GM18951 (cell line): ENCODE measurements at regions not wholly inside any gene's neighbourhood (a gene's known extent, or its start where the extent isn't known, plus 50 kb on each side); places are given as distances from the start of the nearest gene placed in this dataset.

Experiments used
- POLR2A ChIP-seq: IDR thresholded peaks from 4 replicates; pipeline ENCODE4 v1.6.1; 2011; ENCODE audit warnings: mild to moderate bottlenecking; ENCODE audit not compliant: insufficient read length, insufficient read depth; ENCODE audit errors: extremely low read depth
- in situ Hi-C: fragments of 300-500 bp; cut with MboI; formaldehyde crosslinking; loops from one replicate; pipeline ENCODE4 v1.12.0; 2022; ENCODE audit warnings: low sequenced_read_pairs, mixed read lengths, inconsistent platforms; ENCODE audit not compliant: unreplicated experiment

- TF ChIP-seq POLR2A, result no peak
- in situ Hi-C loops, result loop anchor here (25.0 kb wide), 1 partner anchor 309 kb away; no protein-coding TSS in a partner anchor
Observed at GRCh38 chr2:172153156-172153555, 50.5 kb upstream of the DLX2 start.

DNA sequence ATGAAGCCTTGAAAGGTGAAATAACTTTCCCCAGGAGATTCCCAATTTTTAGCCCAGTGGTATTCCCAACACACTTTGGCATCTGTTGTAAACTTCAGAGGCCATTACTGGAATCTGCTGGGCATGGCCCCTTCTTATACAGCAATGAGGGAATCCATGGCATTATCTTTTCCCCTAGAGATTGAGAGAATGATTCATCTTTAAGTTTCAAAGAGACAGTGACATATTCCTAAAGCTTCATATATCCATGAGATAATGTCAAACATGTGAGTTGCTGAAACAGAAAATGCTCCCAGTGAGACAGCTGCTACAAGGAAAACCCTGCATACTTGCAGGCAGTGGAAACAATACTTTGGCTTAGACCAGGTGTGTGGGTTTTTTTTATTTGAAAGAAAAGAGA, 51.1 kb upstream of the DLX2 start:
- in situ Hi-C loops, result loop anchor here (25.0 kb wide), 1 partner anchor 309 kb away; no protein-coding TSS in a partner anchor
- TF ChIP-seq POLR2A, result no peak

DNA sequence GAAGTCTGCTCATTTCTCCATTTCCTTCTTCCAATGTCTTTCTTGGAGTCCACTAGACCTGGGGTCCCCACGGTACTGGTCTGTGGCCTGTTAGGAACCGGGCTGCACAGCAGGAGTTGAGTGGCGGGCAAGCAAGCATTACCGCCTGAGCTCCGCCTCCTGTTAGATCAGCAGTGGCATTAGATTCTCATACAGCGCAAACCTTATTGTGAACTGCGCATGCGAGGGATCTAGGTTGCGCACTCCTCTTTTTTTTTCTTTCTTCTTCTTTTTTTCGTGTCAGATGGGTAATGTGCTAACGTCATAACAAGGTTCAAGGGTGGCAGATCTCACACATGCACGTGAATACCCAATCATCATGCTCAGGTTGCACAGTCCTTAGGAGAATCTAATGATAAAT, 53.1 kb upstream of the DLX2 start:
- TF ChIP-seq POLR2A, result no peak
- in situ Hi-C loops, result loop anchor here (25.0 kb wide), 1 partner anchor 307 kb away; no protein-coding TSS in a partner anchor

DNA sequence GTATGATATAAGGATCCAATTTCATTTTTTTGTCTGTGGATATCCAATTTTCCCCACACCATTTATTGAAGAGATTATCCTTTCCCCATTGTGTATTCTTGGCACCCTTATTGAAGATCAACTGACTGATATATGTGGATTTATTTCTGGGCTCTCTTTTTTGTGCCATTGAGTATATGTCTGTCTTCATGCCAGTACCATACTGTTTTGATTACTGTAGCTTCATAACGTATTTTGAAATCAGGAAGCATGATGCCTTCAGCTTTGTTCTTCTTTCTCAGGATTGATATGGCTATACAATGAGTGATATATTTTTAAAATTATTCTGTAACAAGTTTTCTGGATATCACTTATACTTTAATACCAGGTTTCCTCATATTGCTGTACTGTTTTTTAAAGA, 58.1 kb upstream of the DLX2 start:
- TF ChIP-seq POLR2A, result no peak
- in situ Hi-C loops, result loop anchor here (25.0 kb wide), 1 partner anchor 301 kb away; no protein-coding TSS in a partner anchor

DNA sequence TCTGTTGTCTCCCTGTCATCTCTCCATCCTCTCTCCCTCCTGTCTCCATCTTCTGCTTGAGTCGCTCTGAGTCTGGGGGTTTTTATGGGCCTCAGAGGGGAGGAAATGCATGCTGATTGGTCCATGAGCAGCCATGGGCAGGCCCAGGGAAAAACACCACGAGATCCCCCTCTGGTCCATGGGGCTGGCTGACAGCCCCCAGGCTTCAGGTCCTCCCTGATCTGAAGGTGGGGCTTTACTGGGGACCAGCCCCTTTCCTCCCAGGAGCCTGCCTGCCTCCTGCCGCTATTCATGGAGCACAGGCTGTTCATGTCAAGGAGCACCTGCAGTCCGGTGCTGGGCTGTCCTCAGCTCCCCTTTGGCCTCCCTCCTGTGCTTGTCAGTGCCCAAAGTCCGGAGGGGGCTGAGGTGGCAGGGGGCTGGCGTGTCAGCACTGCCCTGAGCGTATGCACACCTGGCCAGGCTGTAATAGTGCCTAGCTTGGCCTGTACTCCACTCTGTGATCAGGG, 59.6 kb upstream of the DLX2 start:
- in situ Hi-C loops, result loop anchor here (25.0 kb wide), 1 partner anchor 300 kb away; no protein-coding TSS in a partner anchor
- TF ChIP-seq POLR2A, result no peak

DNA sequence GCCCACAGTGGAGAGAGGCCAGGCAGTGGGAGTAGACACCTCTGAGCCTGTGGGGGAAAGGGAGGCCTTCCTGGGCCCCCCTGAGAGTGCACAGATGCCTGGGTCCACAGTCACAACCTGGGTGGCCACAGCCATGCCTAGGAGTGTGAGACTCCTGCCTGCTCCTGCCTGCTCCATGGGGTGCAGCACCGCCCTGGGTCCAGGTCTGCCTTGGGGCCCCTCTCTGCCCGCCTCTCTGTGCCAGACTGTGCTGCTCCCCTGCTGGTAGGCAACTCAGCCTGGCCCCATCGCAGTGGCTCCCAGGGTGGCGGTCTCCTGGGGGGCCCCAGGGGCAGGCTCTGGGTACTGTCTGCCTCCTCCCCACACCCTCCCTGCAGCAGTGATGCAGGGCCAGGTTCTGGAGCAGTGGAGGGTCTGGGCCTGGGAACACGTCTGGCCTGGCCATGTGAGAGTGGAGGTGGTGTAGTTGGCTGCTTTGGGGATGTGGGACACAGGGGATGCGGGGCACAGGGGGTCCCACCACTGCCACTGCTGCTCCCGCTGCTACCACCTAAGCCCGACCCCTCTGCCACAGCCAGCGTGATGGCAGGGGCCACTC, 60.1 kb upstream of the DLX2 start:
- TF ChIP-seq POLR2A, result no peak
- in situ Hi-C loops, result loop anchor here (25.0 kb wide), 1 partner anchor 299 kb away; no protein-coding TSS in a partner anchor

GRCh38 chr2:172168917-172169346, 66.2 kb upstream of the DLX2 start:
- no peak for TF ChIP-seq POLR2A
- in situ Hi-C loops, result loop anchor here (25.0 kb wide), 1 partner anchor 293 kb away; no protein-coding TSS in a partner anchor

GRCh38 chr2:172169611-172170010, 66.9 kb upstream of the DLX2 start:
- no peak for TF ChIP-seq POLR2A
- in situ Hi-C loops, result loop anchor here (25.0 kb wide), 1 partner anchor 293 kb away; no protein-coding TSS in a partner anchor

DNA sequence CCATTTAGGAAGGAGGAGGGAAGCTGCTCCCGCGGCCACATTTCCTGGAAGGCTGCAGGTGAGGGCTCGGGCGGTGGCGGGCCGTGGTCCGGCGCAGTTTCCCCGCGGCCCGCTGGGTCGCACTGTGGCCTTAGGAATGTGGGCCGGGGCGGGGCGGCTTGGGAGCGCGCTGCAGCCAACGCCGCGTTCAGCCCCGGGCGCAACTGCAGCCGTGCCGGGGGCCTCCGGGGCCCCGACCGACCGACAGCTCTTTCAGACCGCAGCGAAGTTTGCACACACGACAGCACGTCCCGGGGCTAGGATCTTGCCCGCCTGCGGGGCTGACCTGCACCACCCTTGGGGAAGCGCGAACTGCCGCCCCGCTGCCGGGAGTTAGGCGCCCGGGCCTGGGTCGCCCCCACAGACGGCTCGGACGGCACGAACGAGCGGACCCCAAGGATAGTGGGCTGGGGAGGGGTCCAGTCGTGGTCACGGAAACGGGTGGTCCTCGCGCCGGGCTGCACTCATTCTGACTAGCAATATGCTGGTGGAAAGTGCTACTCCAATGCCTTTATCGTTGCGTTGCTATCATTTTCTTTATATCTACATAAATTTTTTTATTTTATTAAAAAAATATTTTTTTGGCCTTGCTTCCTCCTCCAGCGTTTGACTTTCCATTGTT, 69.9 kb upstream of the DLX2 start:
- in situ Hi-C loops, result loop anchor here (25.0 kb wide), 1 partner anchor 290 kb away; no protein-coding TSS in a partner anchor

GRCh38 chr2:172173174-172173706, 70.5 kb upstream of the DLX2 start:
- in situ Hi-C loops, result loop anchor here (25.0 kb wide), 1 partner anchor 289 kb away; no protein-coding TSS in a partner anchor

More for the DNA sequence above, 69.9 kb upstream of the DLX2 start:
- no peak for TF ChIP-seq POLR2A

GRCh38 chr2:172177581-172177980, 74.9 kb upstream of the DLX2 start:
- no peak for TF ChIP-seq POLR2A
- in situ Hi-C loops, result no loop called here

More at GRCh38 chr2:172173174-172173706, 70.5 kb upstream of the DLX2 start:
- TF ChIP-seq POLR2A, result no peak

GRCh38 chr2:172177996-172178395, 75.3 kb upstream of the DLX2 start:
- TF ChIP-seq POLR2A, result no peak
- in situ Hi-C loops, result no loop called here

DNA sequence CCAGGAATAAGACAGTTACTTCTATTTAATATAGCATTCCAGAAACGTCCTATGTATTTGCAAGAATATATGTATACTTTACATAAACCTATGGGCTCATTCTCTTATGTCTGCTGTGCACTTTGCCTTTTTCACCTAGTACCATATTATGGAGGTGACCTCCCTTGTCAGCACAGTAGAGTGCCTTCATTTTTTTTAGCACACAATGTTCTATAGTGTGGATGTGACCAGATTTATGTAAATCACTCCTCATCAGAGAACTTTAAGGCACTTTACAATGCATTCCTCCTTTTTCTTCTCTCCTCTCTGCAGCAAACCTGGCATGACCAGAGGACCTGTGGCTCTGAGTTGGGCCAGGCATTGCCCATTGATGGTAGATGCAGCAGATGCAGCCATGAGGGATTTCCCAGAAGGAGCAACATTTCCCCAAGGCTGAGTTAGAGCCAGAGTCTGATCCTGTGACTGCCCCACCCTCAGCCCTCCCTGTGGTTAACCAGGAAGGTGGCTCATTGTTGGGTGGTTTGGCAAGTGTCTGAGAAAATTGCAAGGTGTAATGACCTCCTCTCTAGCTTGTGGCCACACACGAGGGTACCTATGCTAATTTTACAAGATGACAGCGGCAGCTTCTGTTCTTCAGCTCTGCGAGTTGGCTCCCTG, 76.5 kb upstream of the DLX2 start:
- no peak for TF ChIP-seq POLR2A
- in situ Hi-C loops, result no loop called here

DNA sequence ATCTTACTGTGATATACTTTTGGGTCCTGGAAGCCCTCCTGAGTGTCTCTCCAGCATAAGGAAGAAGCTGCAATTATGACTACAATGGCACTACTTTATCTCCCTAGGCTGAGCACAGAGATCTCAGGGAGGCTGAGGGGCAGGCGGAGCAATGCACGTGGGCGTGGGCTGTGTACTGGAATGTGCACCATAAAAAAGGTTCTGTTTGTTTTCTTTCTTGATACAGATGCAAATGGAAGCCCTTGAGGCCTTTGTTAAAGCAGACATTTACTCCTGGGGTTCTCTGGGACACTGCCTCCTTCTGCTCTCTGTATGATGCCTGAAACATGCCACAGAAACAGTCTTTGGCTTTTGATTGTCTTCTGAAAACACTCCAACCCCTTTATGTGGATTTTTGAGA, 79.1 kb upstream of the DLX2 start:
- in situ Hi-C loops, result no loop called here
- no peak for TF ChIP-seq POLR2A
